Body of pancreas (tissue), 4 donors: ENCODE measurements at regions not wholly inside any gene's neighbourhood (a gene's known extent, or its start where the extent isn't known, plus 50 kb on each side); places are given as distances from the start of the nearest gene placed in this dataset.

Experiments
- ATAC-seq: fragments of 150-250 bp; one replicate; pipeline ENCODE4 v1.9.1; 2016
- DNase-seq, 4 donors: peaks; one replicate each; pipeline ENCODE4 v3.0.0-alpha.2; 2019
- H3K27ac ChIP-seq, 4 donors: fragments of 200-600 bp; sonication (generic); 1 replicate in 3 of 4; 2 replicates in 1 of 4; pipeline versions ENCODE4 v1.5.1 to v1.6.1; 2016 to 2019; ENCODE audit warnings: mild to moderate bottlenecking in 1 of 4, mixed read lengths in 1 of 4, moderate library complexity in 1 of 4
- H3K27me3 ChIP-seq, 2 donors: fragments of 200-600 bp; sonication (generic); one replicate each; pipeline ENCODE4 v1.6.0; 2016; ENCODE audit warnings: mild to moderate bottlenecking in 1 of 2
- H3K36me3 ChIP-seq, 2 donors: fragments of 200-600 bp; sonication (generic); replicated peaks in 1 of 2; 2 replicates each; pipeline ENCODE4 v1.5.1; 2016; ENCODE audit warnings: low read depth in 2 of 2; ENCODE audit not compliant: insufficient read depth in 1 of 2
- H3K4me1 ChIP-seq: fragments of 200-600 bp; sonication (generic); one replicate; pipeline ENCODE4 v1.6.0; 2016
- H3K4me3 ChIP-seq, 2 donors: fragments of 200-600 bp; sonication (generic); 1 replicate in 1 of 2; 2 replicates in 1 of 2; pipeline ENCODE4 v1.5.1; 2016 to 2019
- H3K9me3 ChIP-seq, 3 donors: fragments of 200-600 bp; sonication (generic); 1 replicate in 2 of 3; 2 replicates in 1 of 3; pipeline ENCODE4 v1.5.1; 2016
- POLR2A ChIP-seq, 3 donors: fragments of 450-650 bp; IDR thresholded peaks; one replicate each; pipeline ENCODE4 v1.6.1; 2016; ENCODE audit warnings: antibody characterized with exemption in 3 of 3, mild to moderate bottlenecking in 2 of 3
- WGBS, 2 donors: methylation state at CpG; one replicate each; pipeline ENCODE4 v1.1.5; 2017; 5-methylcytosine and 5-hydroxymethylcytosine counted together
- intact Hi-C: fragments of 100-400 bp; cut with DNase I; formaldehyde crosslinking; loops from one replicate; pipeline ENCODE4 v1.15.1; 2023
- TF ChIP-seq, protein P1 (sequence below), 7 experiments: fragments of 450-650 bp in 4 of 7; fragments of 200-600 bp in 3 of 7; sonication (generic) in 3 of 7; IDR thresholded peaks; one replicate each; pipeline ENCODE4 v1.5.1; 2016 to 2019; ENCODE audit warnings: antibody characterized with exemption in 7 of 7

DNA sequence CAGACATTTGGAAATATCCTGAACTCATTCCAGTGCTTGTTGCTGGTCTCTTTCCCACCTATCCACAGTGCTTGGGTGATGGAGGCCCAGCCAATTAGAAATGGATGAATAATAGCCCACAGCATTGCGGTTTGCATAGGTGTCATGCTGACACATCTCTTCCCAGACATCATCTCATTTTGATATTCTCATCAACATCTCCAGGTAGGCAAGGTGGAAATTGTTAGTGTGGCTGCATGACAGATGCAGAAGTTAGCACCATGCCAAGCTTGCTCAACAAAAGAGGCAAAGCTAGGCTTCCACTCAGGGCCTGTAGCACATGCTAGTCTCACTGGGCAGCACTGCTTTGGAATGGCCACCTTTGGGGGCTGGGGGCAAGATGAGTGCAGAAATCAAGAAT, 1118.9 kb downstream of the VRK1 start:
- TF ChIP-seq, protein P1, sequence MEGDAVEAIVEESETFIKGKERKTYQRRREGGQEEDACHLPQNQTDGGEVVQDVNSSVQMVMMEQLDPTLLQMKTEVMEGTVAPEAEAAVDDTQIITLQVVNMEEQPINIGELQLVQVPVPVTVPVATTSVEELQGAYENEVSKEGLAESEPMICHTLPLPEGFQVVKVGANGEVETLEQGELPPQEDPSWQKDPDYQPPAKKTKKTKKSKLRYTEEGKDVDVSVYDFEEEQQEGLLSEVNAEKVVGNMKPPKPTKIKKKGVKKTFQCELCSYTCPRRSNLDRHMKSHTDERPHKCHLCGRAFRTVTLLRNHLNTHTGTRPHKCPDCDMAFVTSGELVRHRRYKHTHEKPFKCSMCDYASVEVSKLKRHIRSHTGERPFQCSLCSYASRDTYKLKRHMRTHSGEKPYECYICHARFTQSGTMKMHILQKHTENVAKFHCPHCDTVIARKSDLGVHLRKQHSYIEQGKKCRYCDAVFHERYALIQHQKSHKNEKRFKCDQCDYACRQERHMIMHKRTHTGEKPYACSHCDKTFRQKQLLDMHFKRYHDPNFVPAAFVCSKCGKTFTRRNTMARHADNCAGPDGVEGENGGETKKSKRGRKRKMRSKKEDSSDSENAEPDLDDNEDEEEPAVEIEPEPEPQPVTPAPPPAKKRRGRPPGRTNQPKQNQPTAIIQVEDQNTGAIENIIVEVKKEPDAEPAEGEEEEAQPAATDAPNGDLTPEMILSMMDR (IDR thresholded peaks at IDR 0.05), result no peak
- no peak for TF ChIP-seq POLR2A (IDR thresholded peaks at IDR 0.05)
- H3K9me3 ChIP-seq, result no peaks in the 10 kb centered on the region
- intact Hi-C loops, result no loop called here
- no peaks in the 10 kb centered on the region for H3K4me1 ChIP-seq
- H3K27me3 ChIP-seq, result no peaks in the 10 kb centered on the region
- no peak overlapping the region for H3K4me3 ChIP-seq
- WGBS, 2 donors, result 79 to 100% methylated on average over 1 of the region's 1 CpG
- DNase-seq, result no peak
- no peaks in the 10 kb centered on the region for H3K36me3 ChIP-seq
- H3K27ac ChIP-seq, result no peak overlapping the region
- ATAC-seq, result no peak

DNA sequence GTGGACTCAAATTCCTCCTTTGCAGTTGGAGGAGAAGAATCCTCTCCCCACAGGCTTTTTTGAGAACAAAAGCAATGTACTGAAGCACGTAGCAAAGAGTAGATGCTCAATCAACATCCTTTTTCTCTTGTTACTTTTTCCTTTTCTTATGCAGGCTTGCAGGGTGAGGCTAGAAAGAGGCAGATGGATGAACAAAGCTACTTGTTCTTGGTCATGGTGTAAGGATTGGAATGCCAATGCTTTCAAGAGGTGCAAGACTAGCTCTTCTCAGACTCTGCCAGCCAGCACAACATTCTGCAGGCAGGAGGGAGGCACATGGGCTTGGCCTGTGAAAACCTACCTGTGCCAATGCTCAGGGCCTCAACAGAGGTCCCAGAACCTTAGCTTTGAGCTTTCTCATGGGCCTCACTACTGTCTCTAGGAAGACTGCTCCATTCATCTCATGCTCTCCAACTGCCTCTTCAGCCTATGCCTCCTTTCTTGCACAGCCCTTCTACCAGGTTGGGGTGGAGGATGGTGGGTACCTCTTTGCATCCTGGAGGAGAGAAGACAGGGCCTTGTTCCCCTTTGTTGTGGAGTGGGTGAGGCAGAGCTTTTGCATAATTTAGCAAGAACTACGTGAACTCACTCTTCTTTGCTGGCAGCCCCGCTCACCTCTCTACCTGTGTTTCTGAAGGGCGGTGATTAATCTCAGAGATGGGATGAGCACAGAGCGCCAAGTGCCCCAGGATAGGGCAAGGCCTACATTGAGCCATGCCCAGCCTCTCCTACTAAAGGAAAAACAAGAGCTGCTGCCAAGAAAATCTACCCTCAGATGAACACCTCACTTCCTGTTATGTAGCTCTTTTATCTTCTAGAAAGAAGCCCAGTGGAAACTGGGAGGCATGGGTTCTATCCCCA, 1119.7 kb downstream of the VRK1 start:
- intact Hi-C loops, result no loop called here

DNA sequence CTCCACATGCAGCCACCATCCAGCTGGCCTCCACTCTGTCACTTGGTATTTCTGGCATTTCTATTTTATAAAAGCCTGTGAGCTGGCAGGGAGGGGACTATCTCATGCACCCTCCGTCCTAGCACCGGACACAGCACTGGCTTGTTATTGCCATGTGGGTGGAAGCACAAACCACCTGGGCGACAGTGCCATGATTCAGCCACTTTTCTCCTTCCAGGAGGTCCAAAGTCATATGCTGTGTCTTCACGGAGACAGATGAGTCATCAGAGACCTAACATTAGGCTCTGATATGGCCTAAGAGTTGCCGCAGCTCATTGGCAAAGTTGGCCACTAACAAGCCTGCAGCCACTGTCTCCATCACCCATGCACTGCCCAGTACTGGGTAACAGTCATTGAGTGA, 1123.0 kb downstream of the VRK1 start:
- 71 to 83% methylated on average over 5 of the region's 5 CpGs for WGBS, 2 donors
- ATAC-seq (no peak), DNase-seq (no peak)
- no peaks in the 10 kb centered on the region for H3K4me1 ChIP-seq
- intact Hi-C loops, result no loop called here
- H3K27ac ChIP-seq, result no peak overlapping the region
- no peak for TF ChIP-seq POLR2A (IDR thresholded peaks at IDR 0.05)
- TF ChIP-seq, protein P1 (IDR thresholded peaks at IDR 0.05), result no peak
- no peaks in the 10 kb centered on the region for H3K9me3 ChIP-seq
- H3K4me3 ChIP-seq, result no peak overlapping the region
- no peaks in the 10 kb centered on the region for H3K36me3 ChIP-seq
- no peaks in the 10 kb centered on the region for H3K27me3 ChIP-seq

More for the DNA sequence above, 1119.7 kb downstream of the VRK1 start:
- TF ChIP-seq POLR2A (IDR thresholded peaks at IDR 0.05), result no peak
- TF ChIP-seq, protein P1 (IDR thresholded peaks at IDR 0.05), result no peak
- no peaks in the 10 kb centered on the region for H3K36me3 ChIP-seq
- H3K4me3 ChIP-seq, result no peak overlapping the region
- no peaks in the 10 kb centered on the region for H3K9me3 ChIP-seq
- DNase-seq (no peak), ATAC-seq (no peak)
- 79 to 80% methylated on average over 4 to 5 of the region's 5 CpGs for WGBS, 2 donors
- H3K27me3 ChIP-seq, result no peaks in the 10 kb centered on the region
- H3K4me1 ChIP-seq, result no peaks in the 10 kb centered on the region
- H3K27ac ChIP-seq, result no peak overlapping the region

DNA sequence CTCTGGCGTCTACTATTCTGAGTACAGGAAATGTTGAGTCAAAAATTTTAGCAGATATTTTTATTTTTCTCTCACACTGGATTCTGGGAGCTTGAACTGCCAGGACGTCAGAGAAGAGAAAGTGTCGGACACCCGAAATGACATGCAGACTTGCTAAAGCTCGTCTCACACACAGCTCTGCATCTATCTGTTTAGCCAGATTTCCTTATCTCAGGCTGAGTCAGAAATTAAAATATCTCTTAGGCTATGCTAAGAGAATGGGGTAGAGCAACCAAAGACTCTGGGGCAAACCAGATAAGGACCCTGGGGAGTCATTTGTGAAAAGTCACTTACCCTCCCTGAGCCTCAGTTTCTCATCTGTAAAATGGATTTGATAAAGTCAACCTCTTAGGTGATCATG, 1124.1 kb downstream of the VRK1 start:
- Histone ChIP-seq H3K27me3 (no peaks in the 10 kb centered on the region), H3K4me3 (no peak overlapping the region), H3K36me3 (no peaks in the 10 kb centered on the region), H3K9me3 (no peaks in the 10 kb centered on the region), H3K4me1 (no peaks in the 10 kb centered on the region), H3K27ac (no peak overlapping the region)
- intact Hi-C loops, result no loop called here
- DNase-seq (no peak), ATAC-seq (no peak)
- TF ChIP-seq, protein P1 (IDR thresholded peaks at IDR 0.05), result no peak
- no peak for TF ChIP-seq POLR2A (IDR thresholded peaks at IDR 0.05)
- 38 to 41% methylated on average over 5 of the region's 5 CpGs for WGBS, 2 donors
